Keratinocyte (primary cell): ENCODE measurements at regions not wholly inside any gene's neighbourhood (a gene's known extent, or its start where the extent isn't known, plus 50 kb on each side); places are given as distances from the start of the nearest gene placed in this dataset.

Experiments
- DNase-seq: peaks from one replicate; pipeline ENCODE4 v3.0.0-alpha.2; 2011; ENCODE audit warnings: low read depth, missing footprints, low spot score
- FAIRE-seq: peaks from 2 replicates; lab custom pipeline; 2011; peaks lifted over from hg19 to GRCh38; lab: Jason Lieb, UNC
- H2AFZ ChIP-seq: 2 replicates; pipeline ENCODE4 v1.6.0; 2012; ENCODE audit warnings: low read length, control low read depth, inconsistent platforms; ENCODE audit not compliant: control insufficient read depth
- H3K27ac ChIP-seq: 2 replicates; pipeline ENCODE4 v1.5.1; 2011; ENCODE audit warnings: low read length; ENCODE audit not compliant: control insufficient read depth, insufficient read depth
- H3K27me3 ChIP-seq: 3 replicates; pipeline ENCODE4 v1.6.0; 2011; ENCODE audit warnings: low read length; ENCODE audit not compliant: control insufficient read depth, insufficient read depth; ENCODE audit errors: extremely low read depth
- H3K36me3 ChIP-seq, 2 experiments: 2 replicates in 1 of 2; 3 replicates in 1 of 2; pipeline ENCODE4 v1.5.1; 2011; ENCODE audit warnings: low read length in 2 of 2, mild to moderate bottlenecking in 1 of 2; ENCODE audit not compliant: control insufficient read depth in 2 of 2, insufficient read depth in 2 of 2; ENCODE audit errors: extremely low read depth in 1 of 2
- H3K4me1 ChIP-seq: 3 replicates; pipeline ENCODE4 v1.5.1; 2011; ENCODE audit warnings: low read length; ENCODE audit not compliant: control insufficient read depth, insufficient read depth; ENCODE audit errors: extremely low read depth
- H3K4me2 ChIP-seq: 3 replicates; pipeline ENCODE4 v1.6.0; 2011; ENCODE audit warnings: low read depth, low read length; ENCODE audit not compliant: control insufficient read depth, insufficient read depth; ENCODE audit errors: extremely low read depth
- H3K4me3 ChIP-seq, 3 experiments: fragments of 200-600 bp in 1 of 3; sonication (generic) in 1 of 3; 2 replicates in 2 of 3; 3 replicates in 1 of 3; pipeline ENCODE4 v1.5.1; 2011 to 2016; ENCODE audit warnings: low read length in 3 of 3, mild to moderate bottlenecking in 3 of 3, control low read depth in 2 of 3, inconsistent platforms in 1 of 3, low read depth in 1 of 3, mixed read lengths in 1 of 3, mixed run types in 1 of 3, moderate library complexity in 1 of 3; ENCODE audit not compliant: control insufficient read depth in 2 of 3, insufficient read depth in 2 of 3; ENCODE audit errors: extremely low read depth in 1 of 3
- H3K79me2 ChIP-seq: 2 replicates; pipeline ENCODE4 v1.6.0; 2012; ENCODE audit warnings: low read length; ENCODE audit not compliant: control insufficient read depth, insufficient read depth
- H3K9ac ChIP-seq: 3 replicates; pipeline ENCODE4 v1.6.0; 2011; ENCODE audit warnings: low read length; ENCODE audit not compliant: control insufficient read depth, insufficient read depth; ENCODE audit errors: extremely low read depth
- H3K9me1 ChIP-seq: 3 replicates; pipeline ENCODE4 v1.6.0; 2011; ENCODE audit warnings: low read length; ENCODE audit not compliant: control insufficient read depth, insufficient read depth; ENCODE audit errors: extremely low read depth
- H3K9me3 ChIP-seq: 2 replicates; pipeline ENCODE4 v1.5.1; 2012; ENCODE audit warnings: low read depth, low read length; ENCODE audit not compliant: control insufficient read depth
- H4K20me1 ChIP-seq: 3 replicates; pipeline ENCODE4 v1.6.0; 2011; ENCODE audit warnings: low read length; ENCODE audit not compliant: control insufficient read depth, insufficient read depth; ENCODE audit errors: extremely low read depth
- CTCF ChIP-seq, 3 experiments: IDR thresholded peaks in 1 of 3; conservative IDR thresholded peaks in 1 of 3; optimal IDR thresholded peaks in 1 of 3; 2 replicates in 2 of 3; 3 replicates in 1 of 3; pipeline versions ENCODE3 to v1.5.1; 2011; ENCODE audit warnings: low read length in 3 of 3, mild to moderate bottlenecking in 3 of 3, moderate library complexity in 2 of 3, control low read depth in 1 of 3, inconsistent platforms in 1 of 3; ENCODE audit not compliant: insufficient read depth in 2 of 3; ENCODE audit errors: extremely low read depth in 1 of 3
- EZH2 ChIP-seq: IDR thresholded peaks from one replicate; pipeline ENCODE4 v1.6.1; 2012; ENCODE audit warnings: inconsistent platforms, mild to moderate bottlenecking, low read length, moderate library complexity
- dilution Hi-C: fragments of 300-500 bp; cut with MboI; formaldehyde crosslinking; loops from one replicate; pipeline ENCODE4 v1.7.0; 2020; ENCODE audit warnings: low sequenced_read_pairs; ENCODE audit not compliant: extremely low pct_ligation_motif_present

- Histone ChIP-seq H3K4me2 (no peak overlapping the region), H3K4me1 (no peaks in the 10 kb centered on the region), H3K9ac (no peak overlapping the region), H4K20me1 (no peaks in the 10 kb centered on the region), H3K36me3 (no peaks in the 10 kb centered on the region), H3K79me2 (no peaks in the 10 kb centered on the region), H3K4me3 (no peak overlapping the region), H3K27me3 (no peaks in the 10 kb centered on the region), H3K27ac (no peak overlapping the region), H3K9me1 (no peaks in the 10 kb centered on the region), H2AFZ (no peak overlapping the region), H3K9me3 (no peaks in the 10 kb centered on the region)
- TF ChIP-seq CTCF (optimal IDR thresholded peaks at IDR 0.05 in 1 of 3, IDR thresholded peaks at IDR 0.05 in 1 of 3, conservative IDR thresholded peaks at IDR 0.05 in 1 of 3; ENCODE audit: extremely low read depth in 1 of 3, insufficient read depth in 2 of 3, low read length in 3 of 3) (no peak), EZH2 (no peak)
- FAIRE-seq (no peak), DNase-seq (no peak)
- dilution Hi-C loops = no loop called here
Measured at GRCh38 chr10:64977915-64978314, 1456.7 kb downstream of the REEP3 start.

GRCh38 chr10:64996886-64997285 is 1475.7 kb downstream of the REEP3 start:
- H3K9ac ChIP-seq = no peak overlapping the region
- no peaks in the 10 kb centered on the region for H3K36me3 ChIP-seq
- FAIRE-seq = no peak
- H3K9me3 ChIP-seq = no peaks in the 10 kb centered on the region
- no peaks in the 10 kb centered on the region for H3K27me3 ChIP-seq
- H3K27ac ChIP-seq = no peak overlapping the region
- TF ChIP-seq CTCF (optimal IDR thresholded peaks at IDR 0.05 in 1 of 3, IDR thresholded peaks at IDR 0.05 in 1 of 3, conservative IDR thresholded peaks at IDR 0.05 in 1 of 3; ENCODE audit: extremely low read depth in 1 of 3, insufficient read depth in 2 of 3, low read length in 3 of 3) (no peak), EZH2 (no peak)
- DNase-seq = no peak
- no peaks in the 10 kb centered on the region for H3K4me1 ChIP-seq
- H3K4me3 ChIP-seq = no peak overlapping the region
- H3K79me2 ChIP-seq = no peaks in the 10 kb centered on the region
- dilution Hi-C loops = no loop called here
- H3K9me1 ChIP-seq = no peaks in the 10 kb centered on the region
- H3K4me2 ChIP-seq = no peak overlapping the region
- H4K20me1 ChIP-seq = no peaks in the 10 kb centered on the region
- H2AFZ ChIP-seq = no peak overlapping the region
